ENCODE measurements at regions not wholly inside any gene's neighbourhood (a gene's known extent, or its start where the extent isn't known, plus 50 kb on each side); places are given as distances from the start of the nearest gene placed in this dataset.

DNA sequence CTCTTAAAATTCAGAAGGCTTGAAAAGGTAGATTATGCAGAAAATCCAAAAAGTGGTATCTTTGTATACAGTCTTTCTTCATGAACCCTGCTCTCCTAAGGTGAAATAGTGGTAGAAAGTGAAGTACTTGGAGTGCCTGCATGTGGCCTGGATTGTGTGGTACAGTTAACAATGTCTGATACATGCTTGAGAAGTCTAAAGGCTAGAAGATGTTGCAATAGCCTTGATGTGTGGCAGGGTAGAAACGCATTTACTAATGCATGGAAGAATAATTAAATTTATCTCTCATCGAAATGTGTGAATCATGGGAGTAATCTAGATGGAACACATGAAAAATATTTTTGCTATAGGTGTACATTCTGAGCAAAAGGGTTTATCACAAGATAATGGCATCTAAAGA, 1632.3 kb upstream of the B3GALT2 start:
- Histone ChIP-seq H3K4me2 (ENCODE audit: insufficient read depth, low read length) (no peak overlapping the region), H3K27ac (ENCODE audit: extremely low read depth, low read depth, low read length) (no peak overlapping the region), H4K20me1 (replicated peaks; ENCODE audit: control insufficient read depth, insufficient read depth, low read length) (no peaks in the 10 kb centered on the region), H3K27me3 (ENCODE audit: control insufficient read depth in 2 of 2, insufficient read depth in 2 of 2, low read length in 2 of 2) (no peaks in the 10 kb centered on the region), H3K79me2 (ENCODE audit: control insufficient read depth, insufficient read depth, low read length) (peaks cover 28% of the 10 kb centered on the region; the same call in 2 of the 3 replicates), H3K9me1 (ENCODE audit: control insufficient read depth, insufficient read depth, low read length) (no peaks in the 10 kb centered on the region), H3K9ac (ENCODE audit: insufficient read depth in 1 of 2, low read depth in 2 of 2, low read length in 2 of 2) (no peak overlapping the region), H2AFZ (ENCODE audit: low read depth, low read length) (no peak overlapping the region), H3K4me1 (replicated peaks in 1 of 2; ENCODE audit: control insufficient read depth in 2 of 2, insufficient read depth in 2 of 2, low read length in 2 of 2) (no peaks in the 10 kb centered on the region), H3K4me3 (no peak overlapping the region), H3K9me3 (replicated peaks; ENCODE audit: control insufficient read depth, insufficient read depth, low read depth, low read length) (no peaks in the 10 kb centered on the region), H3K36me3 (ENCODE audit: control insufficient read depth, insufficient read depth, low read length) (no peaks in the 10 kb centered on the region; the same call in 2 of the 3 replicates)
- in situ Hi-C loops (cut with MboI) = no loop called here
- TF ChIP-seq RHOXF2B (CRISPR knock-in tag; conservative IDR thresholded peaks at IDR 0.05) (no peak), CEBPB (tag; IDR thresholded peaks at IDR 0.05) (peak; percentile 59), ZBTB1 (CRISPR knock-in tag; IDR thresholded peaks at IDR 0.05; ENCODE audit: borderline replicate concordance, low read depth) (no peak), NR0B1 (IDR thresholded peaks at IDR 0.05; ENCODE audit: partially characterized antibody) (no peak), ZNF830 (CRISPR knock-in tag; IDR thresholded peaks at IDR 0.05) (no peak)
- no TSS peak for BruUV-seq (replicated peaks)
- intact Hi-C loops (cut with micrococcal nuclease) = no loop called here
- ChIA-PET POLR2A (no interaction called here), CTCF (ENCODE audit: low intra/inter-chr PET ratio) (no interaction called here)
- 32% methylated on average over 2 of the region's 2 CpGs for WGBS (ENCODE audit: insufficient coverage, low coverage, missing lambda C conversion rate)
- no peak for DNase-seq (ENCODE audit: extremely low read depth in 1 of 4, low spot score in 3 of 4)
- no peak for FAIRE-seq
- peak; percentile 54 for ATAC-seq

DNA sequence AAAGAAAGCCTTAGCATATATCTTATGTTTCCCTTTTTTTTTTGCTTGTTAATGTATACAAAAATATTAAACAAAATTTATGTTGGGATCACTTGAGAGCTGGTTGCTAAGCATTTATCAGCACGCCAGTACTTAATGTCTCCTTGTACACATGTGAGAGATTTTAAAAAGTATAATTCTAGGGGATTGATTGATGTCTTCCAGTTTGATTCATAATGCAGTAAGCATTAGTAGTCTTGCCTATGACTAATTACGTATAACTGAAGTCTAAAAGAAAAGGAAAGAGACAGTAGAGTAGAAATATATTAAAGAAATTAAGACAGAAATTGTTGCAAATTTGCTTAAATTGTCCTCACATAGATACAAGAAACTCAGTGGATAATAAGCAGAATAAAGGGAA, 1630.4 kb upstream of the B3GALT2 start:
- 81% methylated on average over 2 of the region's 2 CpGs for WGBS (ENCODE audit: insufficient coverage, low coverage, missing lambda C conversion rate)
- TF ChIP-seq TGIF2 (CRISPR knock-in tag; IDR thresholded peaks at IDR 0.05) = no peak
- no peak for TF ChIP-seq ZNF274 (IDR thresholded peaks at IDR 0.05; ENCODE audit: borderline replicate concordance, low read depth, low read length)
- no peak for TF ChIP-seq PTTG1 (tag; IDR thresholded peaks at IDR 0.05; ENCODE audit: low read depth)
- no peak for TF ChIP-seq ZFX (CRISPR knock-in tag; IDR thresholded peaks at IDR 0.05)
- no peak for TF ChIP-seq ZNF668 (CRISPR knock-in tag; IDR thresholded peaks at IDR 0.05)
- TF ChIP-seq, protein P1, sequence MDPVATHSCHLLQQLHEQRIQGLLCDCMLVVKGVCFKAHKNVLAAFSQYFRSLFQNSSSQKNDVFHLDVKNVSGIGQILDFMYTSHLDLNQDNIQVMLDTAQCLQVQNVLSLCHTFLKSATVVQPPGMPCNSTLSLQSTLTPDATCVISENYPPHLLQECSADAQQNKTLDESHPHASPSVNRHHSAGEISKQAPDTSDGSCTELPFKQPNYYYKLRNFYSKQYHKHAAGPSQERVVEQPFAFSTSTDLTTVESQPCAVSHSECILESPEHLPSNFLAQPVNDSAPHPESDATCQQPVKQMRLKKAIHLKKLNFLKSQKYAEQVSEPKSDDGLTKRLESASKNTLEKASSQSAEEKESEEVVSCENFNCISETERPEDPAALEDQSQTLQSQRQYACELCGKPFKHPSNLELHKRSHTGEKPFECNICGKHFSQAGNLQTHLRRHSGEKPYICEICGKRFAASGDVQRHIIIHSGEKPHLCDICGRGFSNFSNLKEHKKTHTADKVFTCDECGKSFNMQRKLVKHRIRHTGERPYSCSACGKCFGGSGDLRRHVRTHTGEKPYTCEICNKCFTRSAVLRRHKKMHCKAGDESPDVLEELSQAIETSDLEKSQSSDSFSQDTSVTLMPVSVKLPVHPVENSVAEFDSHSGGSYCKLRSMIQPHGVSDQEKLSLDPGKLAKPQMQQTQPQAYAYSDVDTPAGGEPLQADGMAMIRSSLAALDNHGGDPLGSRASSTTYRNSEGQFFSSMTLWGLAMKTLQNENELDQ (CRISPR knock-in tag; IDR thresholded peaks at IDR 0.05; ENCODE audit: borderline replicate concordance) = no peak
- no peak for TF ChIP-seq ILF3 (IDR thresholded peaks at IDR 0.05; ENCODE audit: borderline replicate concordance)
- TF ChIP-seq ZNF764 (CRISPR knock-in tag; IDR thresholded peaks at IDR 0.05; ENCODE audit: low read depth) = no peak

More for the DNA sequence above, 1630.4 kb upstream of the B3GALT2 start:
- Histone ChIP-seq H3K27ac (ENCODE audit: extremely low read depth, low read depth, low read length) (no peak overlapping the region), H3K9me3 (replicated peaks; ENCODE audit: control insufficient read depth, insufficient read depth, low read depth, low read length) (no peaks in the 10 kb centered on the region), H3K4me3 (no peak overlapping the region), H3K4me1 (replicated peaks in 1 of 2; ENCODE audit: control insufficient read depth in 2 of 2, insufficient read depth in 2 of 2, low read length in 2 of 2) (no peaks in the 10 kb centered on the region), H2AFZ (ENCODE audit: low read depth, low read length) (no peak overlapping the region), H4K20me1 (replicated peaks; ENCODE audit: control insufficient read depth, insufficient read depth, low read length) (no peaks in the 10 kb centered on the region), H3K27me3 (ENCODE audit: control insufficient read depth in 2 of 2, insufficient read depth in 2 of 2, low read length in 2 of 2) (no peaks in the 10 kb centered on the region), H3K36me3 (ENCODE audit: control insufficient read depth, insufficient read depth, low read length) (no peaks in the 10 kb centered on the region; the same call in 2 of the 3 replicates), H3K79me2 (ENCODE audit: control insufficient read depth, insufficient read depth, low read length) (peaks cover 24% of the 10 kb centered on the region; the same call in 1 of the 3 replicates), H3K4me2 (ENCODE audit: insufficient read depth, low read length) (no peak overlapping the region), H3K9ac (ENCODE audit: insufficient read depth in 1 of 2, low read depth in 2 of 2, low read length in 2 of 2) (no peak overlapping the region), H3K9me1 (ENCODE audit: control insufficient read depth, insufficient read depth, low read length) (no peaks in the 10 kb centered on the region)
- no peak for FAIRE-seq
- POLR2A ChIA-PET = no interaction called here
- CTCF ChIA-PET (ENCODE audit: low intra/inter-chr PET ratio) = no interaction called here
- intact Hi-C loops (cut with micrococcal nuclease) (no loop called here), in situ Hi-C loops (cut with MboI) (no loop called here)
- DNase-seq (ENCODE audit: extremely low read depth in 1 of 4, low spot score in 3 of 4) = no peak
- BruUV-seq (replicated peaks) = no TSS peak
- ATAC-seq = no peak

Data from K562 (cell line).